GM21825 (cell line): ENCODE measurements at regions not wholly inside any gene's neighbourhood (a gene's known extent, or its start where the extent isn't known, plus 50 kb on each side); places are given as distances from the start of the nearest gene placed in this dataset.

Source experiments
- ATAC-seq: cut with Tn5 transposase; IDR thresholded peaks from one replicate; pipeline ENCODE4 v1.9.1; 2021; ENCODE audit warnings: mild to moderate bottlenecking, moderate library complexity; ENCODE audit not compliant: unreplicated experiment

- no peak for ATAC-seq
These were observed 55.5 kb upstream of the SLC8A1 start for GRCh38 chr2:40507432-40507831.

- ATAC-seq, result no peak
These were observed 58.4 kb upstream of the SLC8A1 start for GRCh38 chr2:40510304-40510703.

GRCh38 chr2:40511661-40512213, 59.8 kb upstream of the SLC8A1 start:
- ATAC-seq, result no peak

- no peak for ATAC-seq
These were observed 60.4 kb upstream of the SLC8A1 start for GRCh38 chr2:40512256-40512655.

- no peak for ATAC-seq
These were observed 61.3 kb upstream of the SLC8A1 start for GRCh38 chr2:40513201-40513600.

- no peak for ATAC-seq
These were observed 64.7 kb upstream of the SLC8A1 start for GRCh38 chr2:40516604-40517003.

GRCh38 chr2:40528564-40528963, 76.7 kb upstream of the SLC8A1 start:
- no peak for ATAC-seq

- no peak for ATAC-seq
These were observed 79.5 kb upstream of the SLC8A1 start for GRCh38 chr2:40531359-40531758.

- ATAC-seq, result no peak
These were observed 82.6 kb upstream of the SLC8A1 start for GRCh38 chr2:40534528-40534927.

GRCh38 chr2:40535972-40536371, 84.1 kb upstream of the SLC8A1 start:
- ATAC-seq, result no peak

- ATAC-seq, result no peak
These were observed 88.1 kb upstream of the SLC8A1 start for GRCh38 chr2:40540026-40540425.

- ATAC-seq, result no peak
These were observed 91.5 kb upstream of the SLC8A1 start for GRCh38 chr2:40543381-40543780.

GRCh38 chr2:40544072-40544471, 92.2 kb upstream of the SLC8A1 start:
- ATAC-seq, result no peak

- no peak for ATAC-seq
These were observed 93.8 kb upstream of the SLC8A1 start for GRCh38 chr2:40545645-40546044.

GRCh38 chr2:40546439-40547191, 94.7 kb upstream of the SLC8A1 start:
- ATAC-seq, result no peak

GRCh38 chr2:40548521-40548920, 96.6 kb upstream of the SLC8A1 start:
- ATAC-seq, result no peak

GRCh38 chr2:40550085-40550484, 98.2 kb upstream of the SLC8A1 start:
- no peak for ATAC-seq

- no peak for ATAC-seq
These were observed 99.2 kb upstream of the SLC8A1 start for GRCh38 chr2:40551081-40551480.

- peak; percentile 74 for ATAC-seq
These were observed 102.9 kb upstream of the SLC8A1 start for GRCh38 chr2:40554665-40555294.

GRCh38 chr2:40556293-40556692, 104.4 kb upstream of the SLC8A1 start:
- no peak for ATAC-seq

GRCh38 chr2:40556739-40557138, 104.8 kb upstream of the SLC8A1 start:
- no peak for ATAC-seq

GRCh38 chr2:40558761-40559160, 106.9 kb upstream of the SLC8A1 start:
- no peak for ATAC-seq
